SH-SY5Y (cell line): ENCODE measurements at regions not wholly inside any gene's neighbourhood (a gene's known extent, or its start where the extent isn't known, plus 50 kb on each side); places are given as distances from the start of the nearest gene placed in this dataset.

Experiments
- GATA2 ChIP-seq: IDR thresholded peaks from 2 replicates; pipeline ENCODE4 v1.6.1; 2011; ENCODE audit warnings: mild to moderate bottlenecking, low read depth, low read length
- GATA3 ChIP-seq: IDR thresholded peaks from 2 replicates; pipeline ENCODE4 v1.6.1; 2011; ENCODE audit warnings: low read depth, mild to moderate bottlenecking, low read length, moderate library complexity

GRCh38 chr21:20874202-20874601, 124.0 kb upstream of the NCAM2 start:
- no peak for TF ChIP-seq GATA2
- TF ChIP-seq GATA3, result no peak

GRCh38 chr21:20875742-20876141, 122.5 kb upstream of the NCAM2 start:
- TF ChIP-seq GATA2, result no peak
- no peak for TF ChIP-seq GATA3

GRCh38 chr21:20877976-20878375, 120.2 kb upstream of the NCAM2 start:
- TF ChIP-seq GATA2, result no peak
- TF ChIP-seq GATA3, result no peak

GRCh38 chr21:20882462-20883407, 115.5 kb upstream of the NCAM2 start:
- TF ChIP-seq GATA2 (no peak), GATA3 (no peak)

DNA sequence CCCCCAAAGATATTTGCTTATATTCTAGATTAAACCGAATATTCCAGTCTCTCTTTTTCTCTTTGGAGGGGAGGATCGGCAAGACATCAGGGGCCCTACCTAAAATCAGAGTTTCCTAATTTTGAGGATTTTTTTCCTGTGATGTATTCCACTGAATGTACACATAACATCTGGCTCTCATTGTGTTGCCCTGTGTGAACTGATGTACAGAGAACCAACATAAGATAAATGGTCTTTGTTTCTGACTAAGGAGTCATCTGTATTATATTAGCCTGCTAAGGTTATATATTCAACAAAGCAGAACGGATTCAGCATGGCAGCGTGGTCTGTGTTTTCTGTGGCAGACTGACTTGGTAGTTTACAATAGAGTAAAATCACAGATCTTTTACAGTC, 114.8 kb upstream of the NCAM2 start:
- TF ChIP-seq GATA2, result no peak
- no peak for TF ChIP-seq GATA3

- TF ChIP-seq GATA3 (no peak), GATA2 (no peak)
These were observed 95.7 kb upstream of the NCAM2 start for GRCh38 chr21:20902511-20902910.

- TF ChIP-seq GATA2 (no peak), GATA3 (no peak)
These were observed 95.2 kb upstream of the NCAM2 start for GRCh38 chr21:20902998-20903397.

- no peak for TF ChIP-seq GATA2
- TF ChIP-seq GATA3, result no peak
These were observed 55.7 kb upstream of the NCAM2 start for GRCh38 chr21:20942523-20942922.

DNA sequence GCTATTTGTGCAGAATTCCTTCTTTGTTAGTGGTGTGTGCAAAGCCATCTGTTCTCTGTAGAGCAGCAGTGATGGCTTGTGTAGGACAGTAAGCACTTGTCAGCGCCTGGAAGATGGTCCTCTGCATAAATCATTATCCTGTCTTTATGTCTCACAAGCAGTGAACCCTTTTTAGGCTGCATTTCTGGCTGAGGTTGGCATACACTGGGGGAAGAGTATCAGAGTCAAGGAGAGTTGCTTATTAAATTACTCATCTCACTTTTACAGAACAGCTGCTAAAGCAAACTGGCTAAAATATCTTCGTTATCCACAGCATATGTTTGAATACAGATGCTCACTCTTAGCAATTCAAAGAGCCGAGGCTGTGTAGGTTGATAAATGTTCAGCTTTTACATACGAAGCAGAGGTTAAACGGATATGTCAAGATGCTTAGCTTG, 54.6 kb upstream of the NCAM2 start:
- TF ChIP-seq GATA2, result no peak
- TF ChIP-seq GATA3, result no peak

DNA sequence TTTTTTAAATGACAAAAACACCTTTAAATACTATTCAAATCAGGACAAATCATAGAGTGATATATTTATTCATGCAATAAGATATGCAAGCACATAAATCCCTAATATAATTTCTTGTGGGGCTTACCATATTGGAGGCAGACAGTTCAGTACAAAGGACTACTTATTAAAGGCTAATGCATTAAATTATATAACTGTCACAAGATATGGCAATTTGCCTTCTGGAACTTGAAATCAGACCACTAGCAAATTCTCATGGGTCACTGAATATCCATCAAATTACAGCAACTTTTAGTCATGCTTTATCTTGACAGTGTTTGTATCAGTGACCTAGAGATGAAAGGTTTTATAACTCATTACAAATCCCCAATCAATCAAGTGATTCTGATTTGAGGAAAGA, 54.1 kb upstream of the NCAM2 start:
- TF ChIP-seq GATA2, result no peak
- no peak for TF ChIP-seq GATA3

DNA sequence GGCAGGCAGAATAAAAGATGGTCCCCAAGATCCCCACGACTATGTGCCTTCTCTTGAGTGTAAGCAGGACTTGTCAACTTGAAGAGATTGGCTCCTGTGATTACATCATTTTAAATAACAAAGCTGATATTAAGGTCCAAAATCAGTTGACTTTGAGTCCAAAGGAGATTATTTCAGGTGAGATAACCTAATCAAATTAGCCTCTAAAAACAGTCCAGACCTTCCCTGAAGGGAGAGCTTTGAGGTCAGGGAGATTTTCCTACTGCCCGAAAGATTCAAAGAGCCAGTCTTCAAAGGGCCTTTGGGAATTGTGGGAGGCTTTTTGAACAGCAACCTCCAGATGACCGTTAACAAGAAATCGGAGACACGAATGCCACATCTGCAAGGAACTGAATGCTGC, 51.5 kb upstream of the NCAM2 start:
- no peak for TF ChIP-seq GATA3
- TF ChIP-seq GATA2, result no peak
